Stimulated activated CD8-positive, alpha-beta memory T cell treated with anti-CD3 and anti-CD28 coated beads, Interleukin-7, amount 100 ng/mL, for 4 hours (primary cell): ENCODE measurements at regions not wholly inside any gene's neighbourhood (a gene's known extent, or its start where the extent isn't known, plus 50 kb on each side); places are given as distances from the start of the nearest gene placed in this dataset.
A peak's percentile ranks its signal among the peaks of the same experiment; 100 is the strongest.
"Not testable (repeated sequence)": the region's sequence is repeated elsewhere in the genome, so short reads cannot be mapped to it uniquely, and the experiment has no call there.

Experiments used
- DNase-seq, 2 donors: peaks; one replicate each; pipeline ENCODE4 v3.0.0-alpha.2; 2020; ENCODE audit warnings: low read depth in 2 of 2

GRCh38 chr12:46619474-46619873 is 206.3 kb downstream of the SLC38A4 start:
- DNase-seq = not testable (repeated sequence)

GRCh38 chr12:46617737-46618136 is 208.1 kb downstream of the SLC38A4 start:
- not testable (repeated sequence) for DNase-seq

- DNase-seq = no peak
Measured at GRCh38 chr12:46617167-46617566, 208.6 kb downstream of the SLC38A4 start.

GRCh38 chr12:46610754-46611153 is 215.0 kb downstream of the SLC38A4 start:
- no peak for DNase-seq

GRCh38 chr12:46609674-46610073 is 216.1 kb downstream of the SLC38A4 start:
- no peak for DNase-seq

GRCh38 chr12:46609273-46609623 is 216.5 kb downstream of the SLC38A4 start:
- no peak for DNase-seq

- DNase-seq = no peak
Measured at GRCh38 chr12:46608431-46609272, 217.1 kb downstream of the SLC38A4 start.

GRCh38 chr12:46604684-46605083 is 221.1 kb downstream of the SLC38A4 start:
- no peak for DNase-seq

GRCh38 chr12:46603776-46604456 is 221.9 kb downstream of the SLC38A4 start:
- DNase-seq = no peak

- DNase-seq = no peak
Measured at GRCh38 chr12:46602474-46602873, 223.3 kb downstream of the SLC38A4 start.

- no peak for DNase-seq
Measured at GRCh38 chr12:46590991-46591703, 218.6 kb upstream of the SLC38A2 start.

GRCh38 chr12:46585854-46586621 is 213.5 kb upstream of the SLC38A2 start:
- peak in 1 of 2 donors; percentile 5 for DNase-seq

- not testable (repeated sequence) for DNase-seq
Measured at GRCh38 chr12:46584098-46584497, 211.5 kb upstream of the SLC38A2 start.

GRCh38 chr12:46581990-46582389 is 209.4 kb upstream of the SLC38A2 start:
- not testable (repeated sequence) for DNase-seq

GRCh38 chr12:46580445-46580844 is 207.9 kb upstream of the SLC38A2 start:
- no peak for DNase-seq

GRCh38 chr12:46579474-46579873 is 206.9 kb upstream of the SLC38A2 start:
- DNase-seq = no peak

- DNase-seq = no peak
Measured at GRCh38 chr12:46578190-46578982, 205.8 kb upstream of the SLC38A2 start.

GRCh38 chr12:46577063-46577776 is 204.6 kb upstream of the SLC38A2 start:
- no peak for DNase-seq

- no peak for DNase-seq
Measured at GRCh38 chr12:46574847-46575246, 202.3 kb upstream of the SLC38A2 start.

- no peak for DNase-seq
Measured at GRCh38 chr12:46573347-46573658, 200.7 kb upstream of the SLC38A2 start.
